ENCODE measurements at regions not wholly inside any gene's neighbourhood (a gene's known extent, or its start where the extent isn't known, plus 50 kb on each side); places are given as distances from the start of the nearest gene placed in this dataset.

GRCh38 chr3:45311953-45312801, 76.2 kb upstream of the LARS2 start:
- WGBS (ENCODE audit: low lambda C conversion rate), result 37% methylated on average over 9 of the region's 9 CpGs

More at GRCh38 chr3:45311953-45312801, 76.2 kb upstream of the LARS2 start:
- H3K9ac ChIP-seq, result no peak overlapping the region
- no peaks in the 10 kb centered on the region for H3K9me3 ChIP-seq
- no peaks in the 10 kb centered on the region for H3K79me2 ChIP-seq (ENCODE audit: insufficient read depth)
- CTCF ChIA-PET, result interaction anchor here (1.5 kb wide), 1 partner anchor 21 kb away, joined by 3 read pairs; no protein-coding TSS in a partner anchor
- H3F3A ChIP-seq (replicated peaks; ENCODE audit: insufficient read depth), result no peaks in the 10 kb centered on the region
- H3K9me2 ChIP-seq, result no peaks in the 10 kb centered on the region
- POLR2A ChIA-PET, result no interaction called here
- H2AFZ ChIP-seq (ENCODE audit: low read depth), result no peak overlapping the region
- H3K27me3 ChIP-seq (ENCODE audit: insufficient read depth), result no peaks in the 10 kb centered on the region; the same call in 1 of the 2 replicates
- H3K4me3 ChIP-seq (ENCODE audit: low read depth in 2 of 2, low read length in 1 of 2), result no peak overlapping the region
- H3K36me3 ChIP-seq (replicated peaks in 1 of 2; ENCODE audit: control insufficient read depth in 1 of 2, insufficient read depth in 2 of 2, low read length in 1 of 2), result no peaks in the 10 kb centered on the region
- no peak for TF ChIP-seq MEF2A (IDR thresholded peaks at IDR 0.05; ENCODE audit: borderline replicate concordance, low read depth)
- TF ChIP-seq, protein P1, sequence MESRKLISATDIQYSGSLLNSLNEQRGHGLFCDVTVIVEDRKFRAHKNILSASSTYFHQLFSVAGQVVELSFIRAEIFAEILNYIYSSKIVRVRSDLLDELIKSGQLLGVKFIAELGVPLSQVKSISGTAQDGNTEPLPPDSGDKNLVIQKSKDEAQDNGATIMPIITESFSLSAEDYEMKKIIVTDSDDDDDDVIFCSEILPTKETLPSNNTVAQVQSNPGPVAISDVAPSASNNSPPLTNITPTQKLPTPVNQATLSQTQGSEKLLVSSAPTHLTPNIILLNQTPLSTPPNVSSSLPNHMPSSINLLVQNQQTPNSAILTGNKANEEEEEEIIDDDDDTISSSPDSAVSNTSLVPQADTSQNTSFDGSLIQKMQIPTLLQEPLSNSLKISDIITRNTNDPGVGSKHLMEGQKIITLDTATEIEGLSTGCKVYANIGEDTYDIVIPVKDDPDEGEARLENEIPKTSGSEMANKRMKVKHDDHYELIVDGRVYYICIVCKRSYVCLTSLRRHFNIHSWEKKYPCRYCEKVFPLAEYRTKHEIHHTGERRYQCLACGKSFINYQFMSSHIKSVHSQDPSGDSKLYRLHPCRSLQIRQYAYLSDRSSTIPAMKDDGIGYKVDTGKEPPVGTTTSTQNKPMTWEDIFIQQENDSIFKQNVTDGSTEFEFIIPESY (IDR thresholded peaks at IDR 0.05; ENCODE audit: borderline replicate concordance, low read depth), result no peak
- TF ChIP-seq SMC3 (IDR thresholded peaks at IDR 0.05; ENCODE audit: low read depth, low read length), result no peak
- no peak for TF ChIP-seq FOSL2 (IDR thresholded peaks at IDR 0.05; ENCODE audit: borderline replicate concordance, low read depth)
- TF ChIP-seq ELF1 (IDR thresholded peaks at IDR 0.05), result no peak
- no peak for TF ChIP-seq RAD21 (IDR thresholded peaks at IDR 0.05; ENCODE audit: low read length)
- no peak for TF ChIP-seq MAX (IDR thresholded peaks at IDR 0.05; ENCODE audit: low read depth)
- TF ChIP-seq, protein P2, sequence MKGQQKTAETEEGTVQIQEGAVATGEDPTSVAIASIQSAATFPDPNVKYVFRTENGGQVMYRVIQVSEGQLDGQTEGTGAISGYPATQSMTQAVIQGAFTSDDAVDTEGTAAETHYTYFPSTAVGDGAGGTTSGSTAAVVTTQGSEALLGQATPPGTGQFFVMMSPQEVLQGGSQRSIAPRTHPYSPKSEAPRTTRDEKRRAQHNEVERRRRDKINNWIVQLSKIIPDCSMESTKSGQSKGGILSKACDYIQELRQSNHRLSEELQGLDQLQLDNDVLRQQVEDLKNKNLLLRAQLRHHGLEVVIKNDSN (IDR thresholded peaks at IDR 0.05; ENCODE audit: borderline replicate concordance, low read depth), result no peak
- TF ChIP-seq, protein P3, sequence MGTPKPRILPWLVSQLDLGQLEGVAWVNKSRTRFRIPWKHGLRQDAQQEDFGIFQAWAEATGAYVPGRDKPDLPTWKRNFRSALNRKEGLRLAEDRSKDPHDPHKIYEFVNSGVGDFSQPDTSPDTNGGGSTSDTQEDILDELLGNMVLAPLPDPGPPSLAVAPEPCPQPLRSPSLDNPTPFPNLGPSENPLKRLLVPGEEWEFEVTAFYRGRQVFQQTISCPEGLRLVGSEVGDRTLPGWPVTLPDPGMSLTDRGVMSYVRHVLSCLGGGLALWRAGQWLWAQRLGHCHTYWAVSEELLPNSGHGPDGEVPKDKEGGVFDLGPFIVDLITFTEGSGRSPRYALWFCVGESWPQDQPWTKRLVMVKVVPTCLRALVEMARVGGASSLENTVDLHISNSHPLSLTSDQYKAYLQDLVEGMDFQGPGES (IDR thresholded peaks at IDR 0.05; ENCODE audit: low read depth, low read length), result no peak
- TF ChIP-seq MXI1 (IDR thresholded peaks at IDR 0.05; ENCODE audit: low read depth, low read length), result no peak
- no peak for TF ChIP-seq NRF1 (IDR thresholded peaks at IDR 0.05; ENCODE audit: low read depth, low read length)
- TF ChIP-seq TEAD4 (IDR thresholded peaks at IDR 0.05; ENCODE audit: borderline replicate concordance, insufficient read depth), result no peak
- no peak for TF ChIP-seq FOXM1 (IDR thresholded peaks at IDR 0.05; ENCODE audit: low read depth)
- TF ChIP-seq SIN3A (IDR thresholded peaks at IDR 0.05; ENCODE audit: borderline replicate concordance, low read depth, low read length), result no peak
- TF ChIP-seq GABPA (IDR thresholded peaks at IDR 0.05; ENCODE audit: low read depth), result no peak
- TF ChIP-seq TCF12 (IDR thresholded peaks at IDR 0.05), result no peak
- no peak overlapping the region for H3K27ac ChIP-seq (ENCODE audit: low read depth in 2 of 2, low read length in 1 of 2)
- no peak for DNase-seq
- peaks cover 0 to 2% of the 10 kb centered on the region in 2 experiments; a peak in 1 of 4 replicates for H3K4me1 ChIP-seq (ENCODE audit: control insufficient read depth in 1 of 2, insufficient read depth in 2 of 2, low read depth in 1 of 2, low read length in 1 of 2)
- no peak overlapping the region for H3K4me2 ChIP-seq
- H4K20me1 ChIP-seq (ENCODE audit: insufficient read depth), result no peaks in the 10 kb centered on the region
